NCI-H187 treated with DMSO at 0.1 percent for 48 hours (cell line): ENCODE measurements at regions not wholly inside any gene's neighbourhood (a gene's known extent, or its start where the extent isn't known, plus 50 kb on each side); places are given as distances from the start of the nearest gene placed in this dataset.
"Not testable (repeated sequence)": the region's sequence is repeated elsewhere in the genome, so short reads cannot be mapped to it uniquely, and the experiment has no call there.

Source experiments
- DNase-seq: peaks from one replicate; lab custom pipeline; 2025; lab: John Stamatoyannopoulos, UW

- DNase-seq: no peak
Observed at GRCh38 chr10:83986800-83987199, 152.5 kb upstream of the GHITM start.

- no peak for DNase-seq
Observed at GRCh38 chr10:83987216-83987615, 152.1 kb upstream of the GHITM start.

- no peak for DNase-seq
Observed at GRCh38 chr10:83988435-83988834, 150.9 kb upstream of the GHITM start.

GRCh38 chr10:83990126-83990525, 149.2 kb upstream of the GHITM start:
- DNase-seq: no peak

GRCh38 chr10:83991986-83992753, 147.1 kb upstream of the GHITM start:
- no peak for DNase-seq

- DNase-seq: no peak
Observed at GRCh38 chr10:83994325-83994724, 145.0 kb upstream of the GHITM start.

GRCh38 chr10:83995738-83996331, 143.5 kb upstream of the GHITM start:
- DNase-seq: no peak

GRCh38 chr10:84004221-84004620, 135.1 kb upstream of the GHITM start:
- DNase-seq: no peak

GRCh38 chr10:84005403-84005802, 133.9 kb upstream of the GHITM start:
- no peak for DNase-seq

GRCh38 chr10:84007482-84007881, 131.8 kb upstream of the GHITM start:
- DNase-seq: no peak

GRCh38 chr10:84008878-84009277, 130.4 kb upstream of the GHITM start:
- no peak for DNase-seq

- no peak for DNase-seq
Observed at GRCh38 chr10:84012431-84012830, 126.9 kb upstream of the GHITM start.

GRCh38 chr10:84012831-84013458, 126.4 kb upstream of the GHITM start:
- DNase-seq: no peak

GRCh38 chr10:84015877-84016595, 123.3 kb upstream of the GHITM start:
- no peak for DNase-seq

- no peak for DNase-seq
Observed at GRCh38 chr10:84018826-84019225, 120.5 kb upstream of the GHITM start.

- DNase-seq: not testable (repeated sequence)
Observed at GRCh38 chr10:84019854-84020458, 119.4 kb upstream of the GHITM start.

GRCh38 chr10:84026821-84027257, 112.5 kb upstream of the GHITM start:
- no peak for DNase-seq

- DNase-seq: no peak
Observed at GRCh38 chr10:84029840-84030239, 109.5 kb upstream of the GHITM start.

GRCh38 chr10:84038035-84038434, 101.3 kb upstream of the GHITM start:
- DNase-seq: no peak

- no peak for DNase-seq
Observed at GRCh38 chr10:84039957-84040356, 99.4 kb upstream of the GHITM start.

GRCh38 chr10:84047258-84048010, 91.9 kb upstream of the GHITM start:
- DNase-seq: no peak

GRCh38 chr10:84049645-84050011, 89.7 kb upstream of the GHITM start:
- DNase-seq: no peak
